IPS-18c (cell line): ENCODE measurements at regions not wholly inside any gene's neighbourhood (a gene's known extent, or its start where the extent isn't known, plus 50 kb on each side); places are given as distances from the start of the nearest gene placed in this dataset.

ENCODE experiments used
- H3K4me3 ChIP-seq: 2 replicates; pipeline ENCODE4 v1.7.0; 2013; ENCODE audit warnings: low read depth, mild to moderate bottlenecking, low read length, moderate library complexity; ENCODE audit not compliant: insufficient read depth
- H3K9me3 ChIP-seq: one replicate; pipeline ENCODE4 v1.6.1; 2013; ENCODE audit warnings: mild to moderate bottlenecking, low read length, moderate library complexity; ENCODE audit not compliant: control insufficient read depth, insufficient read depth

DNA sequence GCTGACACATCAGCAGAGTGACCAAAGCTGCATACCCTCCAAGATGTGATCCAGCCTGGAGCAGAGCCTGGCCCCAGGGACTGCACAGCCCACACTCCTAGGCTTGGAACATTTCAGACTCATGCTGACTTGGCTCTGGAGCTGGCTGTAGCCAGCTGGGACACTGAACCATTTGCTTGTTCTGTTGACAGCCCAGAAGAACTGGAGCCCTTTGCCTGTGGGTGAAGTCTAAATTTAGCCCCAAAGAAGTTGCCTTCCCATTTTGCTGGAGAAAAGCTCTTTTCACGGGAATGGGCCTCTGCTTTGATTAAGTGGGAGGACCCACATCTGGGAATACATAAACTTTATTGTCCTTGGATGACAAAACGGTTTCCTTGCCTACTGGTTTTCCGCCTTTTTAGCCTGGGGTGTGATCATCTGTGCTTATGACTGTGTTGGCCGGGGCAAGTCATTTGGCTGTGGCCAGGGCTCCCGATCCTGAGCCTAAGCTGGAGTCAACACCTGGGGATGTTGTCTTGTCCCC is 186.2 kb upstream of the BMPER start:
- H3K9me3 ChIP-seq = peaks cover 2% of the 10 kb centered on the region
- no peak overlapping the region for H3K4me3 ChIP-seq

DNA sequence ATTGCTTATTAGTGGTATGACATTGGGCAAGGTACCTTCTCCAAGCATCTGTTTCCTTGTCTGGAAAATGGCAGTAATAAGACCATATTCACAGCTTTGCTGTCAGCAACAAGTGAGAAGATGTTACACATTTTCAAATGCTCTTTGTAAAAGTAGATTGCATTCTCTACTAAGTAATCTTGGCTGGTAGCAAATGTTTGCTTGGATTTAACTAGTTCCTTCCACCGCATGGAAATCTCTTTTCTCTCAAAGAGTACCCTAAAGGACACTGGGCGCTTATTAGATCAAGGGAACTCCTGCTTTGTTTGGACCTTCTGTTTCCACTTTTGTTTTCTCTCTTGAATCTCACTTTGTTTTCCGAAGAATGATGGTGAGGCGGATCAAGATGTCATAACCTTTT is 185.2 kb upstream of the BMPER start:
- H3K4me3 ChIP-seq = no peak overlapping the region
- H3K9me3 ChIP-seq = peaks cover 2% of the 10 kb centered on the region

DNA sequence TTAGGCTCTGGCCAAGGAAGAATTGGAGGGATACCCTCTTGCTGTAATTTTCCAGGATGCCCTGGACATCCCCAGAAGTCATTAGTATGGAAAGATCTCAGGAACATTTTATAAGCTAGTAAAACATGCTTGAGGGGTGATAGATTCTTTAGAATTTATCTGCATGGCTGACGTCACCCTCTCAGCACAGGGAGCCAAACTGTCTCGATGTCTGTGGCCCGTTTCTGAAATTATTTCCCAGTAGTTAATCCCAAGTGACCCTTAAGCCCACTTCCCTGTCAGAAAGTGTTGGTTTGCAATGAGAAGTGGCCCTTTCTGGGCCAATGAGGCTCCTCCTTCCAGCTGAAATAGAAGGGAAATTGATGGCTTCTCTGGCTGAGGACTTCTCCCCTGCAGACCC is 184.5 kb upstream of the BMPER start:
- Histone ChIP-seq H3K4me3 (no peak overlapping the region), H3K9me3 (peaks cover 2% of the 10 kb centered on the region)

DNA sequence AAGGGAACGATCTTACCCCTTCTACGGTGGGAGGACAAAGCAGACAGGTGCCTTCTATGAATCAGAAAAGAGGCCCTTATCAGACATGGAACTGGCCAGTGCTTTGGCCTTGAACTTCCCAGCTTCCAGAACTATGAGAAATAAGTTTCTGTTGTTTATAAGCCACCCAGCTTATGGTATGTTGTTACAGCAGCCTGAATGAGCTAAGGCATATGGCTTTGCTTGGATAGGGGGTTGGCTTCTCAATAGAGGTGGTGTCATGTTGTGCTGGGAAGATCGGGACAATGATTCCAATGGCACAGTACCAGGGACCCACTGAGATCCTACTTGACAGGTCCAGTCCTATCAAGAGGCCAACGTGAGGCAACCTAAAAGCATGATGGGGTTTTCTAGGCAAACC is 183.4 kb upstream of the BMPER start:
- peaks cover 2% of the 10 kb centered on the region for H3K9me3 ChIP-seq
- no peak overlapping the region for H3K4me3 ChIP-seq

DNA sequence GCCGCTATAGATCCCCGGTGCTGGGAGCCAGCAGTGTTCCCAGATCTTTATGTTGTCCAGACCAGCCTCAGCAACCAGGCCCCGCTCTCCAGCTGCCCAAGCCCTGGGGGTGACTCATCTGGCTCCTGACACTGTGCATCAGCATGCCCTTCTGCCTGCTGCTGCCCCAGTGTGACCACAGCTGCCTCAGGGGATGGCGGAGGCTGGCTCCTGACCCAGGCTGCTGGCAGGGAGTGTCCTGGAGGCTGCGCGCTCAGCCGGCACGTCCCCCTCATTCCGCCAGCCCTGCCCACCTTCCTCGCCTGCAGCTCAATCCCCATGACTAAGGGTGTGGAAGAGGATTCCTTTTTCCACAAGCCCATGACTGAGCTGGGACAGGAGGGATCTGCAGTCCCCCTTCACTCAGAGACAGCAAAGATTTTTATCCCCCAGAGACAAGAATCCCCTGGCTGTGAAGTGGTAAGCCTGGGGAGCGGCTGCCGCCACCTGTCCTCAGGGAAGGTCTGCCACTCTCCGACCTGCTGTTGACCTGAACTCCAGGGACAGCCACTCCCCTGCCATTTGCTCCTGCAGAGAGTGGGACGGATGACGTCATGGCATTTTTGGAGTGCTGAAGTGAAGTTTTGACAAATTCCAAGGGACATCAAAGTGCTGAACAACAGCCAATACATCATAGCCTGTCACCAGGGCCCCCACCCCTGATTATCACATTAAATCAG is 182.8 kb upstream of the BMPER start:
- Histone ChIP-seq H3K4me3 (no peak overlapping the region), H3K9me3 (peaks cover 2% of the 10 kb centered on the region)

DNA sequence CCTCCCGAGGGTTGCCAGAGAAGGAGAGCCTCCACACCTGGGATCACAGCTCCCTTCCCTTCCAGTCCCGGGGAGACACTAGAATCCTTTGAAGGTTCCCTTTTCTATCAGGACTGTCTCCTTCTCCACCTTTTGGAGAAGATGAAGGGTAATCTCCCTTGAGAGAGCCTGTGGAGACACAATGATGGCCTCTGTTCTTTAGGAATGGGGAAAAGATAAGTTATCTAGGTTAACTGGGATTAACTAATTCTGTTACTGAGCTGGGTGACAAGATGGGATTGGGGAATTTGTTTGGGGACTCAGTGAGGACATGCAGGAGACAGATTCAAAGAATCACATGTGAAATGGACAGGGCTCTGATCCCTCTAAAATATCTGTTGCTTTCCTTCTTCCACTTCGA is 181.1 kb upstream of the BMPER start:
- H3K4me3 ChIP-seq = no peak overlapping the region
- peaks cover 2% of the 10 kb centered on the region for H3K9me3 ChIP-seq

DNA sequence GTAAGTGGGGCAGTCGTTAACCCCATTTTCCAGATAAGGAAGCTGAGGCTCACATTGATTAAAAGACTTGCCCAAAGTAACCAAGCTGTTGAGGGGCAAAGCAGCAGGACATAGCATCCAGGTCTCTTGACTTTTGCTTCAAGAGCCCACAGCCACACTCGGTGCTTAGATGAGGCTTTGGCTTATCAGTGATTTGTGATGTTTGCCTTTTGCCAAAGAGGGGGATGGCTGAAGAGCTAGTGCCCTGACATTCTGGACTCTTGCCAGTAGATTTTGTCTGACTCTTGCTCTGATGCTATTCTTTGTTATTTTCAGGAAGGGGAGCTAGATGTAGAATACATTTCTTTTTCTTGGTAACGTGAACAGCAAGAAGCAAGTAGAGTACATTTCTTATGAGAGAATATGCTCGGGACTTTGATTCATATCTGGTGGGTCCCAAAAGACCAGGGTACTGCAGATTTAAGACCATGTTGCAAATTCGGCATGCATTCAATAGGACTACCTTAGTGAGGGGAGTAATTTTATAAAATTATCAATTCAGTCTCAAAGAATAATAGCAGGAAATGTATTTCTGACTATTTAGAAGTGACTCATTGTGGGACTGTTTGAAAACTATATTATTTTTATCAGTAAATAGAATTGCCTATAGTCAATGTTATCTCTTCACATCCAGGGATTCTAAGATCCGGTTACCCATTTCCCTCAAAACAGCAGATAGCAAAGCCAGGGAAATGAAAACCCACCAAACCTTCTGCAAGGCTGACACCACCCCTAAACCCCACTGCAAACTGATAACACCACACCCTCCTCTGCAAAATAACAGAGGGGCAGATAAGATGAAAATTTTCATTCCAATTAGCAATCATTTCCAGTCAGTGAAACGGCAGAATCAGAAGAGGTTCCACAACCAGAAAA is 180.0 kb upstream of the BMPER start:
- no peak overlapping the region for H3K4me3 ChIP-seq
- peaks cover 2% of the 10 kb centered on the region for H3K9me3 ChIP-seq

DNA sequence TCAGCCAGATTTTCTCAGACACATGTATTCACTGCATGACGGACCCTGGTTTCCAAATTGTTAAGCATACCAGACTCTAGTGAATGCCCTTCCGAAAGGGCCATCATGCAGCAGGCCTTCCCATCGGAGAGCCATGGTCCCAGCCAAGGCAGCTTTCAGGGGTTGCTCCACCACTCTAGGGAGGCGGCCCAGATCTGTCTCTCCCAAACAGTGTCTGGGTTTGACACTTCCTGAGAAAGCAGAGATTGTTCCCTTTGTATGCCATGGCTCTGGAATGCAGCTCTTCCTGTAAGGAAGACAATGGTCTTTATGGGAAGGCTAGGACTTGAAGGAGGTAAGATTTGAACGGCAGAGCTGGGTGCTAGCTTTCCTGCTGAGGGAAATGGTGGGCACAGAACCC is 178.8 kb upstream of the BMPER start:
- H3K9me3 ChIP-seq = no peaks in the 10 kb centered on the region
- no peak overlapping the region for H3K4me3 ChIP-seq

DNA sequence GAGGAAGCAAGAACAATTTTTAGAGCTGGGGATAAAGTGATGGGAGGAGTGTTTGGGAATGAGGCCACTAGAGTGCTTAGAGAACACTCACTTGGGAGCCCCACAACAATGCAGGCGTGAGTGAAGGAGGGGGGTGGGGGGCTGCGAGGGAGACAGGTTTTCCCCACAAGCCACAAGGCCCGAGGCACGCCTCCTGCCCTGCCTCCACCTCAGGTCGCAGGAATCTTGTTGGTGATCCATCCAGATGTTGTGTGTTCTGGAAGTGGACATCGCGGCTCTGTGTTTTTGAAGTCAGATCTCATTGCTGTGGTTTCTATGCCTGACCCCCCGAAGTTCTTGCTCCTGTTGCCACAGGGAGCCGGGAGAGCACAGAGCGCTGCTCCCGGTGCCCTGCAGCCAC is 178.0 kb upstream of the BMPER start:
- no peak overlapping the region for H3K4me3 ChIP-seq
- H3K9me3 ChIP-seq = no peaks in the 10 kb centered on the region

DNA sequence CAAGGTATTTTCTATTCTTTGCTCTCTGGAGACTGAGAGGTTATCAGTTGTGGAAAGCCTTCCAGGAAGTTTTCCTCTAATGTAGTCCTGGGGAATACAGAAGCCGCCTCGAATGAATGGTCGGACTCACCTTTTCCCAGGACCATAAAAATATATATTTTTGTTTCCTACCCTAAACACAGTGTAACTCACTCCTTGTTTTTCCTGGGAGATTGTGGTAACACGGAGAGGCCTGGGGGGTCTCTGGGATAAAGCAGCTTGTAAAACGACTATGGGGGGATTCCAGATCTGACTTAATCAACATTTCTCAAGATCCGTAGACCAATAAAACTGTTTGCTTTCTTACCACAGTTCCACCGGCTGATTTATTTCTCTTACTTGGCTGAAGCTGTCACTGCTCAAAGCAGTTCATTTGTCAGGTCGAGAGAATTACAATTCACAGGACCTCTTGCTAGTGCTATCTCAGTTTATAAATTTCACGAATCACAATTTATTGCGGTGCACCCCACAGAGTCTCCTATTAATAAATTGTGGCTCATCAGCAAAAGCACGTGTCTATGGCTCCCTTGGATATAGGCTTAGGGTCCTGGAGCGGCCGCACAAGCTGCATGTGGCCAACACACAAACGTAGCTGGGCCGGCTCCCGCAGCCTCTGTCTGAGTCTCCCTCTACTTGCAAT is 176.3 kb upstream of the BMPER start:
- Histone ChIP-seq H3K4me3 (no peak overlapping the region), H3K9me3 (no peaks in the 10 kb centered on the region)

DNA sequence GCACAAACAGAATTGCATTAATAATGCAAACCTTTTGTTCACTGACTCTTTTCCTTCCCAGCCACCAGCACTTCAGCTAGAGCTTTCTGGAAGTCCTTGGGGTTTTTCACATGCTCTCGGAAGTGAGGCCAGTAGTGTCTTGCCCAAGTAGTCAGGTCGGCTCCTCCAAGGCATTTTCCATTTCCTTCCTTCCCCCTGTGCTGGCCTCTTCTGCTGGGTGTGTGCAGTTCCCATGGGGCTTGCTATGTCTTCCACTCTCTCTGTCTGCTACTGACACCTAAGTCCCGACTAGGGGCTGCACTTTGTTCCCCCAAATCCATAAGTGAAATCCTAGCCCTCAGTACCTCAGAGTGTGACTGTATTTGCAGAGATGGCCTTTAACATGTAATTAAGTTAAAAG is 175.6 kb upstream of the BMPER start:
- Histone ChIP-seq H3K4me3 (no peak overlapping the region), H3K9me3 (no peaks in the 10 kb centered on the region)

DNA sequence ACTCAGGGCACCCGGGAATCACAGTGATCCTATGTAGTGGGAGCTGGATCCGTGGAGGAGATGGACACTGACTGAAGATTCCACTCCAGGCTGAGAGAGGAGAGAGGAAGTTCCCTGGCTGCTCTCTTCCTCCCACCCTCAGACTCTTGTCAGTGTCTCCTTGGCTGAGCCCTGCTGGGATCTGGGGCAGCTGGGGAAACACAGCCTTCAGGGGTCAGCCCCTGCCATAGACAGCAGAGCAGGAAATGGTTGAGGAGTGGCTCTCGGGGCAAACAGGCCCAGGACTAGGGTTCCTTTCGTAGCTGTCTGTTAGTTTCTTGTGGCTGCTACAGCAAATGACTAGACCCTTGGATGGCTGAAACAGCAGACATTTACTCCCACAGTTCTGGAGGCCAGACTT is 174.4 kb upstream of the BMPER start:
- Histone ChIP-seq H3K4me3 (no peak overlapping the region), H3K9me3 (no peaks in the 10 kb centered on the region)

DNA sequence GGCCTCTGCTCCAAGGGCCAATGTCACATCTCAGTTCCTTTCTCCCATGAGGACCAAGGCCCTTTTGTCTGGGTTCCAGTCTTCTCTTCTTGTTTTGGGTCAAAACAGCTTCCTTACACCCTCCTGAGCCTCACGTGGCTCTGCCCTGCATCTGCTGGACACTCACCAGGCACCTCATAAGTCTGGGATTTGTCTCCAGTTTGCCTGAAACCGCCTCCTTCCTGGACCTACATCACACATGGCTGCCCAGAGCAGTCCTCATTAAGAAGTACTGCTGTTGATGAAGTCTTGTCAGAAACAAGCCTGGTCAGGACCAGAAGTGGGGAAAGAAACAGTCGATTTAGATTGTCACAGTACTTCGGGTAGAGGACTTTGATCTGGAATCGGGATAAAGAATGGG is 173.4 kb upstream of the BMPER start:
- Histone ChIP-seq H3K4me3 (no peak overlapping the region), H3K9me3 (no peaks in the 10 kb centered on the region)

DNA sequence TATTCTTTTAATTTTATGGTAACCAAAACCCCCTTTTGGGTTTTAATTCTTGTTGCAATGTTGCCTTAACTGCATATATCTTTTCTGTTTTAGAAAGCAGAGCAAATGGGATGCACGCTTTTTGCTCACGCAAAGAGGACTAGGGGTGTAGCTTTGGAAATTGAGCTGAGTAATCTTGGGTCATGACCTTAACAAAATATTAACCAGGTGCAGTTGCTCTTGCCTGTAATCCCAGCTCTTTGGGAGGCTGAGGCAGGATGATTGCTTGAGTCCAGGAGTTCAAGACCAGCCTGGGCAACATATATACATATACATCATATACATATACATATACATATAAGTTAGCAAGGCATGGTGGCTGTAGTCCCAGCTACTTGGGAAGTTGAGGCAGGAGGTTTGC is 172.9 kb upstream of the BMPER start:
- no peak overlapping the region for H3K4me3 ChIP-seq
- no peaks in the 10 kb centered on the region for H3K9me3 ChIP-seq

DNA sequence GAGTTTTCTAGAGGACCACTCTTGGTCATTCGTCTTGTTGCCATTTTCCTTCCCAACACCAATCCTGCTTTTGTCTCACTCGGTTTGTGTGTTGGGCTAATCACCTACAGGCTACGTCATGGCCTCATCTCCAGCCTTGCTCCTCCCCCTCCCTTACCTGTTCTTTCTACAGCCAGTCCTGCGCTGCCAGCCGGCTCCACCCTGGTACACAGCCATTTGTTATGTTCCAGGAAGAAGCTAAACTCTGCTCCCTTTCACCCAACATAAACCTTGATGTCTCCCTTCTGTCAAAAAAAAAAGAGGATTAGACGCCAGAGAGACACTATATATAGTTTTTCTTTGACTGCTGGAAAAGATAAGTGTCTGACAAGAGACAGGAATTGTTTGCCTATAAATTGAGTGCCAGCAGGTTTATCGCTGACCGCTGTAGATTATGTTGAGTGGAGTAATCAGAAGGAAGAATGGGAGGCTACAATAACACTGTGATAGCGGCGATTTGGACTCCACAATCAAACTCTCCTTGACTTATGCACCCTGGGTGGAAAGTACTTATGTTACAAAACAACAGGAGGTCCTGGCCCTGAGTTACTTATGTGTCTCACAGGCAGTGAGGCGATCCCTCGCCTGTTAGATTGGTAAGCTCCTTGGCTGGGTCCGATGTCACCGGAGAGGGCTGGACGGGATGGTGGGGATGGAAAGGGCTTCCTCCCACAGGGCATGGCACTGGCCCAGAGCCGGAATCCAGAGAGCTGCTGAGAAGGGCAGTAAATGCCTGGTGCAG is 171.3 kb upstream of the BMPER start:
- no peaks in the 10 kb centered on the region for H3K9me3 ChIP-seq
- H3K4me3 ChIP-seq = no peak overlapping the region

DNA sequence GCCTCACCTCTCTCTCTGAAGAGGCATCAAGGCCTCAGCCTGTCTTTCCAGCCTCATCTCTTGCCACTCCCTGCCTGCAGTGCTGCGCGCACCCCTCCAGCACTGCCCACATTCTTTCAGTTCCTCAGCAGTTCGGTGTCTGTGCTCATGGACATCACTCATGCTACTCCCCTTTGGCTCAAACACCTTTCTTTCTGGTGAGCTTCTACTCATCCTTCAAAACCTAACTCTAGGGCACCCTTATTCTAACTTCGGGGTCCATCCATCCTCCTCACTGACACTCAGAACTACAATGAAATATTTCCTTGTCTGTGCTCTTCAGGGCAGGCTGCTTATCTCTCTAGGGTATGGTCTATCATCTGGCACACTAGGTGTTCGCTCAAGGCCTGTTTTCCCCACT is 169.9 kb upstream of the BMPER start:
- Histone ChIP-seq H3K9me3 (no peaks in the 10 kb centered on the region), H3K4me3 (no peak overlapping the region)
